ENCODE measurements at regions not wholly inside any gene's neighbourhood (a gene's known extent, or its start where the extent isn't known, plus 50 kb on each side); places are given as distances from the start of the nearest gene placed in this dataset.

- Histone ChIP-seq H2BK12ac (ENCODE audit: low read length in 2 of 2) (no peak overlapping the region), H3K9me3 (ENCODE audit: control insufficient read depth, low read length) (no peaks in the 10 kb centered on the region), H2AFZ (ENCODE audit: low read depth, low read length) (no peak overlapping the region), H3K79me1 (replicated peaks; ENCODE audit: low read length, poor library complexity, severe bottlenecking) (no peaks in the 10 kb centered on the region), H4K8ac (ENCODE audit: low read length) (no peak overlapping the region), H2BK15ac (ENCODE audit: low read depth, poor library complexity, severe bottlenecking) (no peak overlapping the region), H2BK120ac (ENCODE audit: low read depth, low read length) (no peak overlapping the region), H3K27ac (ENCODE audit: low read length, poor library complexity, severe bottlenecking) (no peak overlapping the region), H4K91ac (ENCODE audit: low read length) (no peak overlapping the region), H3K18ac (ENCODE audit: low read depth in 1 of 2, low read length in 2 of 2) (no peak overlapping the region), H3K4me3 (ENCODE audit: insufficient read depth in 1 of 2, low read depth in 1 of 2, low read length in 2 of 2) (no peak overlapping the region), H3K4me2 (ENCODE audit: low read length, poor library complexity, severe bottlenecking) (no peak overlapping the region), H3K27me3 (ENCODE audit: control insufficient read depth in 1 of 2, insufficient read depth in 1 of 2, low read length in 2 of 2) (no peaks in the 10 kb centered on the region), H3K9ac (ENCODE audit: low read length) (no peak overlapping the region), H3K36me3 (ENCODE audit: control insufficient read depth in 1 of 2, insufficient read depth in 2 of 2, low read depth in 1 of 2, low read length in 2 of 2) (no peaks in the 10 kb centered on the region), H2BK5ac (ENCODE audit: low read depth, low read length, poor library complexity, severe bottlenecking) (no peak overlapping the region), H3K4ac (ENCODE audit: low read depth in 1 of 2, low read length in 2 of 2) (no peak overlapping the region), H3K14ac (ENCODE audit: low read length in 2 of 2) (no peak overlapping the region), H2AK5ac (ENCODE audit: low read length, severe bottlenecking) (no peak overlapping the region), H3K23ac (ENCODE audit: low read length in 2 of 2) (no peak overlapping the region), H3K4me1 (ENCODE audit: control insufficient read depth, insufficient read depth, low read depth, low read length) (no peaks in the 10 kb centered on the region)
- WGBS, result 97% methylated on average over 3 of the region's 4 CpGs
- DNase-seq, result no peak
Observed at GRCh38 chr14:83419420-83419819, 1885.8 kb upstream of the SEL1L start.

GRCh38 chr14:83421711-83422110 lies 1888.1 kb upstream of the SEL1L start:
- H3K9ac ChIP-seq (ENCODE audit: low read length), result no peak overlapping the region
- H3K23ac ChIP-seq (ENCODE audit: low read length in 2 of 2), result no peak overlapping the region
- H4K8ac ChIP-seq (ENCODE audit: low read length), result no peak overlapping the region
- no peak overlapping the region for H3K27ac ChIP-seq (ENCODE audit: low read length, poor library complexity, severe bottlenecking)
- H3K79me1 ChIP-seq (replicated peaks; ENCODE audit: low read length, poor library complexity, severe bottlenecking), result no peaks in the 10 kb centered on the region
- no peak overlapping the region for H2BK120ac ChIP-seq (ENCODE audit: low read depth, low read length)
- no peak overlapping the region for H3K18ac ChIP-seq (ENCODE audit: low read depth in 1 of 2, low read length in 2 of 2)
- H2BK15ac ChIP-seq (ENCODE audit: low read depth, poor library complexity, severe bottlenecking), result no peak overlapping the region
- H3K27me3 ChIP-seq (ENCODE audit: control insufficient read depth in 1 of 2, insufficient read depth in 1 of 2, low read length in 2 of 2), result no peaks in the 10 kb centered on the region
- no peak overlapping the region for H3K4me3 ChIP-seq (ENCODE audit: insufficient read depth in 1 of 2, low read depth in 1 of 2, low read length in 2 of 2)
- no peaks in the 10 kb centered on the region for H3K36me3 ChIP-seq (ENCODE audit: control insufficient read depth in 1 of 2, insufficient read depth in 2 of 2, low read depth in 1 of 2, low read length in 2 of 2)
- no peaks in the 10 kb centered on the region for H3K4me1 ChIP-seq (ENCODE audit: control insufficient read depth, insufficient read depth, low read depth, low read length)
- no peak overlapping the region for H2AK5ac ChIP-seq (ENCODE audit: low read length, severe bottlenecking)
- H4K91ac ChIP-seq (ENCODE audit: low read length), result no peak overlapping the region
- H2AFZ ChIP-seq (ENCODE audit: low read depth, low read length), result no peak overlapping the region
- no peak overlapping the region for H2BK12ac ChIP-seq (ENCODE audit: low read length in 2 of 2)
- WGBS, result no CpG with 5 or more reads among the region's 2 CpGs
- H3K14ac ChIP-seq (ENCODE audit: low read length in 2 of 2), result no peak overlapping the region
- H3K9me3 ChIP-seq (ENCODE audit: control insufficient read depth, low read length), result no peaks in the 10 kb centered on the region
- no peak overlapping the region for H3K4ac ChIP-seq (ENCODE audit: low read depth in 1 of 2, low read length in 2 of 2)
- no peak for DNase-seq
- no peak overlapping the region for H3K4me2 ChIP-seq (ENCODE audit: low read length, poor library complexity, severe bottlenecking)
- H2BK5ac ChIP-seq (ENCODE audit: low read depth, low read length, poor library complexity, severe bottlenecking), result no peak overlapping the region

- no peak overlapping the region for H3K9ac ChIP-seq (ENCODE audit: low read length)
- H2BK12ac ChIP-seq (ENCODE audit: low read length in 2 of 2), result no peak overlapping the region
- no peak overlapping the region for H2BK120ac ChIP-seq (ENCODE audit: low read depth, low read length)
- H3K4ac ChIP-seq (ENCODE audit: low read depth in 1 of 2, low read length in 2 of 2), result no peak overlapping the region
- no peaks in the 10 kb centered on the region for H3K36me3 ChIP-seq (ENCODE audit: control insufficient read depth in 1 of 2, insufficient read depth in 2 of 2, low read depth in 1 of 2, low read length in 2 of 2)
- no peak overlapping the region for H3K23ac ChIP-seq (ENCODE audit: low read length in 2 of 2)
- H4K91ac ChIP-seq (ENCODE audit: low read length), result no peak overlapping the region
- H3K4me1 ChIP-seq (ENCODE audit: control insufficient read depth, insufficient read depth, low read depth, low read length), result no peaks in the 10 kb centered on the region
- H3K27me3 ChIP-seq (ENCODE audit: control insufficient read depth in 1 of 2, insufficient read depth in 1 of 2, low read length in 2 of 2), result no peaks in the 10 kb centered on the region
- H2AK5ac ChIP-seq (ENCODE audit: low read length, severe bottlenecking), result no peak overlapping the region
- H3K9me3 ChIP-seq (ENCODE audit: control insufficient read depth, low read length), result no peaks in the 10 kb centered on the region
- no peaks in the 10 kb centered on the region for H3K79me1 ChIP-seq (replicated peaks; ENCODE audit: low read length, poor library complexity, severe bottlenecking)
- no peak for DNase-seq
- no peak overlapping the region for H4K8ac ChIP-seq (ENCODE audit: low read length)
- H3K4me3 ChIP-seq (ENCODE audit: insufficient read depth in 1 of 2, low read depth in 1 of 2, low read length in 2 of 2), result no peak overlapping the region
- H3K4me2 ChIP-seq (ENCODE audit: low read length, poor library complexity, severe bottlenecking), result no peak overlapping the region
- H2BK15ac ChIP-seq (ENCODE audit: low read depth, poor library complexity, severe bottlenecking), result no peak overlapping the region
- no peak overlapping the region for H3K27ac ChIP-seq (ENCODE audit: low read length, poor library complexity, severe bottlenecking)
- H2AFZ ChIP-seq (ENCODE audit: low read depth, low read length), result no peak overlapping the region
- no peak overlapping the region for H3K14ac ChIP-seq (ENCODE audit: low read length in 2 of 2)
- H3K18ac ChIP-seq (ENCODE audit: low read depth in 1 of 2, low read length in 2 of 2), result no peak overlapping the region
- H2BK5ac ChIP-seq (ENCODE audit: low read depth, low read length, poor library complexity, severe bottlenecking), result no peak overlapping the region
Observed at GRCh38 chr14:83425138-83425537, 1891.5 kb upstream of the SEL1L start.

DNA sequence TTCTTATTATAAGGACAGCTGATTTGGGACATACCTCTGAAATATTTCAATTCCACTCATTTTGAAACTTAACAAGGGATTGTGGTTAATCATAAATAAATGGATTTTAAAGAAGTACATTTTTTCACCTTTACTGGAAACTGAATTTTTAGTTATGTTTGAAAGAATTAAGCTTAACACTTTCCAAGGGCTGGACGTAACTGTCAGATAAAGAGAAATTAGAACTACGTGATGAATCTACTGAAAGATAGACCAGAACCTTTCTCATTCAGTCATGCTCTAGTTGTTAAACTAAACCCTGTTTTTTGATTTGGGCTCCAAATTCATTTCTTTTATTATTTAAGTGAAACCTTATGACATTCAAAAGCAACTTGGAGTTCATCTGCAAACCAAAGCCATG lies 1892.1 kb upstream of the SEL1L start:
- no peak overlapping the region for H2BK120ac ChIP-seq (ENCODE audit: low read depth, low read length)
- H2AFZ ChIP-seq (ENCODE audit: low read depth, low read length), result no peak overlapping the region
- no peak overlapping the region for H2BK5ac ChIP-seq (ENCODE audit: low read depth, low read length, poor library complexity, severe bottlenecking)
- no peaks in the 10 kb centered on the region for H3K9me3 ChIP-seq (ENCODE audit: control insufficient read depth, low read length)
- no peak overlapping the region for H3K14ac ChIP-seq (ENCODE audit: low read length in 2 of 2)
- H3K18ac ChIP-seq (ENCODE audit: low read depth in 1 of 2, low read length in 2 of 2), result no peak overlapping the region
- no peaks in the 10 kb centered on the region for H3K27me3 ChIP-seq (ENCODE audit: control insufficient read depth in 1 of 2, insufficient read depth in 1 of 2, low read length in 2 of 2)
- no peak overlapping the region for H4K91ac ChIP-seq (ENCODE audit: low read length)
- H3K79me1 ChIP-seq (replicated peaks; ENCODE audit: low read length, poor library complexity, severe bottlenecking), result no peaks in the 10 kb centered on the region
- H3K36me3 ChIP-seq (ENCODE audit: control insufficient read depth in 1 of 2, insufficient read depth in 2 of 2, low read depth in 1 of 2, low read length in 2 of 2), result no peaks in the 10 kb centered on the region
- no peak overlapping the region for H3K23ac ChIP-seq (ENCODE audit: low read length in 2 of 2)
- WGBS, result 93% methylated on average over 2 of the region's 2 CpGs
- H3K4me3 ChIP-seq (ENCODE audit: insufficient read depth in 1 of 2, low read depth in 1 of 2, low read length in 2 of 2), result no peak overlapping the region
- no peak overlapping the region for H2AK5ac ChIP-seq (ENCODE audit: low read length, severe bottlenecking)
- no peaks in the 10 kb centered on the region for H3K4me1 ChIP-seq (ENCODE audit: control insufficient read depth, insufficient read depth, low read depth, low read length)
- no peak overlapping the region for H3K4me2 ChIP-seq (ENCODE audit: low read length, poor library complexity, severe bottlenecking)
- no peak overlapping the region for H2BK15ac ChIP-seq (ENCODE audit: low read depth, poor library complexity, severe bottlenecking)
- H3K9ac ChIP-seq (ENCODE audit: low read length), result no peak overlapping the region
- no peak for DNase-seq
- H2BK12ac ChIP-seq (ENCODE audit: low read length in 2 of 2), result no peak overlapping the region
- H4K8ac ChIP-seq (ENCODE audit: low read length), result no peak overlapping the region
- H3K4ac ChIP-seq (ENCODE audit: low read depth in 1 of 2, low read length in 2 of 2), result no peak overlapping the region
- no peak overlapping the region for H3K27ac ChIP-seq (ENCODE audit: low read length, poor library complexity, severe bottlenecking)
